NCI-H1436 (cell line): ENCODE measurements at regions not wholly inside any gene's neighbourhood (a gene's known extent, or its start where the extent isn't known, plus 50 kb on each side); places are given as distances from the start of the nearest gene placed in this dataset.

Experiments
- DNase-seq: peaks from one replicate; lab custom pipeline; 2025; lab: John Stamatoyannopoulos, UW

DNA sequence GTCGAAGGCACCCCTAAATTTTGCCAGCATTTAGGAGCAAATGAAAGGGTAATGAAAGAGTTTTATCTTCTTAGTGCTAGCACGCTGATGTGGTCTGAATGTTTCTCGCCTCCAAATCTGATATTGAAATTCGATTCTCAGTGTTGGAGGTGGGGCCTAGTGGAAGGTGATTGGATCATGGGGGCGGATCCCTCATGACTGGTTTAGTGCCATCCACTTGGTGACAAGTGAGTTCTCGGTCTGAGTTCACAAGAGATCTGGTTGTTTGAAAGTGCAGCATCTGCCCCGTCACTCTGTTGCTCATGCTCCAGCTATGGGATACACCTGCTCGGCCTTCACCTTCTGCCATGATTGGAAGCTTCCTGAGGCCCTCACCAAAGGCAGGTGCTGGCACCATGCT is 75.1 kb upstream of the ZBTB40 start:
- DNase-seq: no peak

GRCh38 chr1:22376976-22377375 is 74.7 kb upstream of the ZBTB40 start:
- DNase-seq: no peak

GRCh38 chr1:22379566-22379965 is 72.1 kb upstream of the ZBTB40 start:
- no peak for DNase-seq

GRCh38 chr1:22380024-22380785 is 71.4 kb upstream of the ZBTB40 start:
- no peak for DNase-seq

DNA sequence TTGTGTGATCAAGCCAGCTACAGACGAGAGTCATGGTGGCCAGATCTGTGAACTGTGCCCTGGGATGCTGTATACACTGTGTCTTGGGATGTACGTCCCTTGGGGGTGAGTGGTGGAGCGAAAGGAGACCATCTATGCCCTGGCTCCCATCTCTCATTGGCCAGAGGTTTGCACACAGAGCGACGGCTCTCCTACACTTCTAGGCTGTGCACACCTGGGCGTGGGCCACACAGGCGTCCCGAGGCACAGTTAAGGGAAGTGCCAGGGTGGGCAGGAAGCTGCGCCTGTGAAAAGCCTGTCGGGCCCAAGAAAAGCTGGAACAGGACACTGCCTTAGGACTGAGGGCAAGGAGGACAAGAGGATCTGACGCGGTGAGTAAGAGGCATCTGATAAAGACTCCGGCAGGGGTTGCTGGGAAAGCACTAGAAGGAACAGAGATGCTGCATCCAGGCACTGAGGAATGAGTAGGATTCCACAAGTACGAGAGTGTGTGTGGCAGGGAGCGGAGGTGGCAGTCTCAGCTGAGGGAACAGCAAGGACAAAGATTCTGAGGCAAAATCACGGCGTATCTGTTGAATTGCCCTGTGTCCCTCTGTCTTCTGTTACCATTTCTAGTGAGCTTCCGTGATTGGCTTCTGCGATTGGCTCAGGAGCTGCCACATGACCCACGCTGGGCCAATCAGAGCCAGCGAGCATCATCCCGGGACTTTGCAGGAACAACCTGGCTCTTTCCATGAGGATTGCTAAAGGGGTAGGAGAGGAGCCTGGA is 67.9 kb upstream of the ZBTB40 start:
- no peak for DNase-seq

GRCh38 chr1:22385537-22385936 is 66.1 kb upstream of the ZBTB40 start:
- DNase-seq: no peak

GRCh38 chr1:22386774-22387173 is 64.9 kb upstream of the ZBTB40 start:
- no peak for DNase-seq

- DNase-seq: no peak
These were observed 63.6 kb upstream of the ZBTB40 start for GRCh38 chr1:22387919-22388580.

- no peak for DNase-seq
These were observed 62.8 kb upstream of the ZBTB40 start for GRCh38 chr1:22388671-22389450.

GRCh38 chr1:22393587-22393986 is 58.1 kb upstream of the ZBTB40 start:
- DNase-seq: no peak

- no peak for DNase-seq
These were observed 52.8 kb upstream of the ZBTB40 start for GRCh38 chr1:22398656-22399420.

- no peak for DNase-seq
These were observed 52.1 kb upstream of the ZBTB40 start for GRCh38 chr1:22399421-22400091.
